GM21619 (cell line): ENCODE measurements at regions not wholly inside any gene's neighbourhood (a gene's known extent, or its start where the extent isn't known, plus 50 kb on each side); places are given as distances from the start of the nearest gene placed in this dataset.
A peak's percentile ranks its signal among the peaks of the same experiment; 100 is the strongest.

Source experiments
- ATAC-seq: cut with Tn5 transposase; IDR thresholded peaks from one replicate; pipeline ENCODE4 v1.9.1; 2021; ENCODE audit not compliant: unreplicated experiment

GRCh38 chr2:14826518-14826917, 194.0 kb downstream of the LRATD1 start:
- no peak for ATAC-seq

- ATAC-seq, result no peak
These were observed 194.9 kb downstream of the LRATD1 start for GRCh38 chr2:14827226-14828023.

- no peak for ATAC-seq
These were observed 195.7 kb downstream of the LRATD1 start for GRCh38 chr2:14828223-14828622.

GRCh38 chr2:14828968-14829367, 196.5 kb downstream of the LRATD1 start:
- no peak for ATAC-seq

- ATAC-seq, result no peak
These were observed 198.9 kb downstream of the LRATD1 start for GRCh38 chr2:14831458-14831857.

GRCh38 chr2:14843507-14844204, 211.1 kb downstream of the LRATD1 start:
- ATAC-seq, result no peak

- ATAC-seq, result no peak
These were observed 223.2 kb downstream of the LRATD1 start for GRCh38 chr2:14855751-14856150.

GRCh38 chr2:14861181-14861580, 228.7 kb downstream of the LRATD1 start:
- ATAC-seq, result no peak

GRCh38 chr2:14866736-14867352, 234.3 kb downstream of the LRATD1 start:
- ATAC-seq, result no peak

GRCh38 chr2:14867853-14868252, 235.3 kb downstream of the LRATD1 start:
- no peak for ATAC-seq

- ATAC-seq, result no peak
These were observed 240.3 kb downstream of the LRATD1 start for GRCh38 chr2:14872779-14873325.

- ATAC-seq, result no peak
These were observed 249.3 kb downstream of the LRATD1 start for GRCh38 chr2:14881651-14882327.

GRCh38 chr2:14884651-14885050, 252.1 kb downstream of the LRATD1 start:
- ATAC-seq, result no peak

GRCh38 chr2:14891546-14891945, 259.0 kb downstream of the LRATD1 start:
- no peak for ATAC-seq

- ATAC-seq, result no peak
These were observed 264.0 kb downstream of the LRATD1 start for GRCh38 chr2:14896330-14897030.

GRCh38 chr2:14899621-14900414, 267.3 kb downstream of the LRATD1 start:
- ATAC-seq, result no peak

- ATAC-seq, result no peak
These were observed 269.2 kb downstream of the LRATD1 start for GRCh38 chr2:14901737-14902136.

- ATAC-seq, result no peak
These were observed 270.4 kb downstream of the LRATD1 start for GRCh38 chr2:14902953-14903352.

- peak; percentile 99 for ATAC-seq
These were observed 271.3 kb downstream of the LRATD1 start for GRCh38 chr2:14903709-14904374.
